Calu3 (cell line): ENCODE measurements at regions not wholly inside any gene's neighbourhood (a gene's known extent, or its start where the extent isn't known, plus 50 kb on each side); places are given as distances from the start of the nearest gene placed in this dataset.

ENCODE experiments used
- BruUV-seq: library from RNA; stranded (reverse); fragments of 400-500 nt; replicated peaks from 2 replicates; lab custom pipeline; 2021; lab: Mats Ljungman, UMichigan
- CTCF ChIA-PET: fragments of 300-600 bp; sonication (Branson Sonifier 250); formaldehyde crosslinking; loops from one replicate; lab custom pipeline; 2022; ENCODE audit warnings: antibody characterized with exemption; lab: Charles Lee
- DNase-seq: peaks from one replicate; pipeline ENCODE4 v3.0.0; 2022
- H3K27ac Mint-ChIP-seq: one replicate; pipeline ENCODE4 v1.8.0; 2022; ENCODE audit warnings: mixed read lengths; ENCODE audit not compliant: unreplicated experiment
- H3K27me3 Mint-ChIP-seq: one replicate; pipeline ENCODE4 v1.8.0; 2022; ENCODE audit warnings: mixed read lengths; ENCODE audit not compliant: unreplicated experiment
- H3K36me3 Mint-ChIP-seq: one replicate; pipeline ENCODE4 v1.8.0; 2022; ENCODE audit warnings: mild to moderate bottlenecking, moderate library complexity, mixed read lengths; ENCODE audit not compliant: insufficient read depth, unreplicated experiment
- H3K4me1 Mint-ChIP-seq: one replicate; pipeline ENCODE4 v1.8.0; 2022; ENCODE audit warnings: mild to moderate bottlenecking, low read depth, mixed read lengths; ENCODE audit not compliant: unreplicated experiment
- H3K4me3 Mint-ChIP-seq: one replicate; pipeline ENCODE4 v1.8.0; 2022; ENCODE audit warnings: mild to moderate bottlenecking, low read depth, moderate library complexity, mixed read lengths; ENCODE audit not compliant: unreplicated experiment
- H3K9me3 Mint-ChIP-seq: one replicate; pipeline ENCODE4 v1.8.0; 2022; ENCODE audit warnings: low read depth, mixed read lengths; ENCODE audit not compliant: unreplicated experiment
- CTCF ChIP-seq: fragments of 200-600 bp; IDR thresholded peaks from one replicate; pipeline ENCODE4 v1.8.0; 2022; ENCODE audit warnings: antibody characterized with exemption; ENCODE audit not compliant: unreplicated experiment
- intact Hi-C: fragments of 100-400 bp; cut with micrococcal nuclease; formaldehyde crosslinking; loops from one replicate; pipeline ENCODE4 v1.10.0; 2022; ENCODE audit not compliant: unreplicated experiment

DNA sequence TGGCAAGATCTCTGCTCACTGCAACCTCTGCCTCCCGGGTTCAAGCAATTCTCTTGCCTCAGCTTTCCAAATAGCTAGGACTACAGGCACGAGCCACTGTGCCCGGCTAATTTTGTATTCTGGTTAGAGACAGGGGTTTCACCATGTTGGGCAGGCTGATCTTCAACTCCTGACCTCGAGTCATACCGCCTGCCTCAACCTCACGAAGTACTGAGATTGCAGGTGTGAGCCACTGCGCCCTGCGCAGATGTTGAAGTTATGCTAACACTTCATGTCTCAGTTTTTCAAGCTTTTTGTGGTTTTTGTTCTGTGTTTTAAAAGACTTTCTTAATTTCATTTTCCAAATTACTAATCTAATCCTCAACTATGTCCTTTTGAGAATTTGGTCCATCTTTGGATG is 154.4 kb upstream of the TLL1 start:
- intact Hi-C loops: no loop called here
- Mint-ChIP-seq H3K4me3 (no peak overlapping the region), H3K27ac (no peak overlapping the region), H3K9me3 (no peaks in the 10 kb centered on the region), H3K4me1 (no peaks in the 10 kb centered on the region), H3K27me3 (no peaks in the 10 kb centered on the region), H3K36me3 (no peaks in the 10 kb centered on the region)
- CTCF ChIA-PET: no interaction called here
- BruUV-seq: no TSS peak
- no peak for DNase-seq
- TF ChIP-seq CTCF: no peak

- DNase-seq: no peak
- no TSS peak for BruUV-seq
- CTCF ChIA-PET: no interaction called here
- no peak for TF ChIP-seq CTCF
- Mint-ChIP-seq H3K27ac (no peak overlapping the region), H3K27me3 (no peaks in the 10 kb centered on the region), H3K4me3 (no peak overlapping the region), H3K36me3 (no peaks in the 10 kb centered on the region), H3K9me3 (no peaks in the 10 kb centered on the region), H3K4me1 (no peaks in the 10 kb centered on the region)
- intact Hi-C loops: no loop called here
Measured at GRCh38 chr4:165720411-165721082, 152.5 kb upstream of the TLL1 start.

DNA sequence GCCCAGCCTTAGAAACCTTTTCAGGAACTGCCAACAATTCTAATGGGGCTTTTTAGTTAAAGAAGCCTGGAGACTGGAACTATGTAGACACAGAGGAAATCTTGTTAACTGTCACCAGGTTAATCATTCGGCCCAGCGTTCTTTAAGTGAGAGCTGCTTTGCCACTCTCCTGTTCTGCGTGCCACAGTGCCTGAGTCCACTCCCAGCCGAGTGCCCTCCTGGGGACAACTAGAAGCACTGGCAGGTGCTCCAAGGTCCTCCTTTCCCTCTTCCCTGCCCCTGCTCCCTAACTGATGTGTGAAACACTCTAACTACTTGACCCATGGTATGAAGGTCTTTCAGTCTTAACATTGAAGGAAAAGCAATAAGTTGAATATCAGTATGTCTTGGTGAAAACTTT is 151.2 kb upstream of the TLL1 start:
- no peaks in the 10 kb centered on the region for H3K36me3 Mint-ChIP-seq
- no peaks in the 10 kb centered on the region for H3K27me3 Mint-ChIP-seq
- intact Hi-C loops: no loop called here
- BruUV-seq: no TSS peak
- DNase-seq: no peak
- H3K4me1 Mint-ChIP-seq: no peaks in the 10 kb centered on the region
- no peak for TF ChIP-seq CTCF
- H3K27ac Mint-ChIP-seq: no peak overlapping the region
- no peak overlapping the region for H3K4me3 Mint-ChIP-seq
- CTCF ChIA-PET: no interaction called here
- H3K9me3 Mint-ChIP-seq: no peaks in the 10 kb centered on the region

DNA sequence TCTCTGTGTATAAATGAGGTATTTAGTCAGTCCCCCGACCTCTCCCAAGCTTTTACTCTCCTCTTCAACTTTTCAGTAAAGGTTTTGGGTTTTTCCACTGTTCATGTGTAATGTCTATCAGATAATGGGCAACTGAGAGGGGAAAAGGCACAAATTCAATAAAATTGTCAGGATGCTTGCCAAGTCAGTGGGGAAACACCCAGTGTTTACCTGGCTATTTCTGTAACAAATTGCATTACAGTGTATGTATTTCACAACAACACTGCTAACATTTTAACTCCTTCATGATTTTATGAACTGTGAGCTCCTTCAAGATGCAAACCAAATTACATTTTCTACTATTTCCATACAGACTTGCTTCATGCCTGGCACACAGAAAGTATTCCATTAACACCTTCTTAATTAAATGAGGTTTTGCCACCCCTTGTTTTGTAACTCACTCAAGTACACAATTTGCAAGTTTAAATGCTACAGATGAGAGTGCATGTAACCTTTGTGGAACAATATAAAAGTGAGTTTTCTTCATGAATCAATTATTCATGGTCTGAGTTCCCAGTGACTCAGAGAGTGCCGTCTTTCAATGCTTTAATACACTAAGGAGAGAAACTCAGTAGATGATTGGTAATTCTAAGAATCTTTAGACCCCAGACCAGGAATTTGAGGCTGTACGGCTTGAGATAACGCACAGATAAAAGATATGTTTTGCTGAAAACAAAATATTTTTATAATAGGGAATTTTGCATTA is 149.8 kb upstream of the TLL1 start:
- BruUV-seq: no TSS peak
- H3K4me1 Mint-ChIP-seq: no peaks in the 10 kb centered on the region
- intact Hi-C loops: no loop called here
- H3K27me3 Mint-ChIP-seq: no peaks in the 10 kb centered on the region
- DNase-seq: no peak
- no peak overlapping the region for H3K27ac Mint-ChIP-seq
- no peaks in the 10 kb centered on the region for H3K9me3 Mint-ChIP-seq
- CTCF ChIA-PET: no interaction called here
- no peaks in the 10 kb centered on the region for H3K36me3 Mint-ChIP-seq
- TF ChIP-seq CTCF: no peak
- no peak overlapping the region for H3K4me3 Mint-ChIP-seq
